EH (cell line): ENCODE measurements at regions not wholly inside any gene's neighbourhood (a gene's known extent, or its start where the extent isn't known, plus 50 kb on each side); places are given as distances from the start of the nearest gene placed in this dataset.
A peak's percentile ranks its signal among the peaks of the same experiment; 100 is the strongest.

Experiments
- DNase-seq: peaks from one replicate; pipeline ENCODE4 v3.0.0-alpha.2; 2015; ENCODE audit warnings: low read depth

DNA sequence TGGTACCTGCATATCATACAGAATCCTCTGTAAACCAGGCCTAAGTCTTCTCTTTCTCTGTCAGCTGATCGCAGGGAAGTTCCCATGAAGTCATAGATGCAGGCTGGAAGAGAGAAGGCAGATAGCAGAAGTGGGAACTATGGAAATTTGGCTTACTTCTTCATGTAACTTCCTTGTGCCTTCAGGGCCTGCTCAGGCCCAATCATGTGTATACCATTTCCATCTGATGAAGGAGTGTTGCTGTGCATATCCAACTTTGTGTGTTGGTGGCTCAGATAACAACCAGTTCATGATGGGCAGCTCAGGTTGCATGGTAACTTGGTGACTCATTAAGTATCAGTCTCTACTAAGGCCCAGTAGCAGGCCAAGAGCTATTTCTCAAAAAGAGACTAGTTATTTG lies 53.1 kb upstream of the CEP295 start:
- no peak for DNase-seq

DNA sequence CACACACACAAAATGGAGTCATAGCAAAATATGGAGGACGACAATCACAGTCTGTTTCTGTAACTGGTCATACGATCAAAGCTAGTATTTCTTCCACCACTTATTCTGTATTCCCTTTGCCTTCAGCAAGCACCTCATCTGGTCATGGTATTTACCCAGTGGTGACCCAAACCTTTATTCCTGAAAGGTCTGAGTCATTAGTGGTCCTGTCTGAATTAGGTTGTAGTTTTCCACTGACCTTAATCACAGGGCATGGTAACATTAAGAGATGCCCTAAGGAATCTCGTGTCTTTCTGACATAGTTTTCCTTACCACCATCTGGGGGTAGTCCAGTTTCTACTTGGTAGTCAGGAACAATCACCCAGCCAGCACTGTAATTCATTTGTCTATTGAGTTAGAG lies 54.8 kb upstream of the CEP295 start:
- DNase-seq = no peak

DNA sequence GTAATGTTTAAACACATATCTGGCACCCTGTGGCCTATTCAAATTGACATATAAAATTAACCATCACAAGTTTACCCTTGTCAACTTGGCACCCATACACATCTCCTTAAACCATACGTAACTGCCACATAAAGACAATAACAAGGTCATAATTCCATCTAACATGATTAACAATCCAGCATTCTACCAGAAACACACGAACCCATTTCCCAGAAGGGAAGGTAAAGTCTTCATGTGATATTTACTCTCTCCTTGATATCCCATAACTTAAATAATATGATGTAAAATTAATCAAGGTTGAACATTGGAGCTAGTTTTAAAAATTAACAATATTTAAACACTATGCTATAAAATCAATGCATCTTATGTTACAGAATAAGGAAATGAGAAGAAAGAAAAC lies 55.2 kb upstream of the CEP295 start:
- DNase-seq = no peak

DNA sequence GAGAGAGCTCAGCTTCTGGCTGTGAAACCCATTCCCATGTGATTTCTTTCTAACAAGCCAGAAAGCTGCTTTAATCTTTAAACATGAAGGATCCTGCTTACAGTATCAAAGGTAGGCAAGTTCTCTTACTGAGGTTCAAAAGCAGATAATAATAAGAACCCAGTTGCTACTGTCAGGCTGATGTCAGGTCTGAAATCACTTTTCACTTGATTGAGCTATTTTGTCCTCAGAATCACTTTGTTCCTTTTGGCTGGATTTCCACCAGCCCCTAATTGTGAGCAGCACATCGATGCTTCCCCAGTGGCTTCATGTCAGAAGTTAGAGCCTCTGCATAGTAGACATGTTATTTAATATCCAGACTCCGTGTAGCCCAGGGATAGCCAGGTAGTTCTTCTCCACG lies 55.8 kb upstream of the CEP295 start:
- DNase-seq = no peak

DNA sequence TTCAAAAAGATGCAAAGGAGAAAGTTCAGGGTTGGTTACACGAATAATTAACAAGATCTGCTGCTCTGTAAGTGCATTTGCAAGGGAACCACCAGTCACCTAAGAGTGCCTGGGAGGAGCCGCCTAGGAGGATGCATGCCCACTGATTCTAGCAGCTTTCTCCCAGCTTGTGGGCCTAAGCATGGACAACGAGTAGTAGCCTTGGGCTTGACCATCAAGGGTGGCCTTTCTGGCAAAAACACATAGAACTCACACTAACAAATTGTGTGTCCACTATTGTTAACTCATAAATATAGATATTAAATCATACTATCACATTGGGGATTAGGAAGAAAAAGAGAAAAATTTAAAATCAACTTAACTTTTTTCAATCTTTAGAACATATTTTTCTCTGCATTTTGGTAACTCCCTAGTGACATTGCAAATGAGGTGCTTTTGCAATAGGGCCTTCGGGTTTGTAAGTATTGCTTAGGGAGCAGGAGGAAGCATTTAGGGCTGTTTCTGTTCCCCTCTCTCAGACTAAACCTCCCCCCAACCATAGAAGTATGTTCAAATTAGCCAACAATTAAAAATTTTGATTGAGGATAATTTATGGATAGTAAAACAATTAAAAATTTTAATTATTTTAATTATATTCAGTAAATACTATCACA lies 57.3 kb upstream of the CEP295 start:
- no peak for DNase-seq

DNA sequence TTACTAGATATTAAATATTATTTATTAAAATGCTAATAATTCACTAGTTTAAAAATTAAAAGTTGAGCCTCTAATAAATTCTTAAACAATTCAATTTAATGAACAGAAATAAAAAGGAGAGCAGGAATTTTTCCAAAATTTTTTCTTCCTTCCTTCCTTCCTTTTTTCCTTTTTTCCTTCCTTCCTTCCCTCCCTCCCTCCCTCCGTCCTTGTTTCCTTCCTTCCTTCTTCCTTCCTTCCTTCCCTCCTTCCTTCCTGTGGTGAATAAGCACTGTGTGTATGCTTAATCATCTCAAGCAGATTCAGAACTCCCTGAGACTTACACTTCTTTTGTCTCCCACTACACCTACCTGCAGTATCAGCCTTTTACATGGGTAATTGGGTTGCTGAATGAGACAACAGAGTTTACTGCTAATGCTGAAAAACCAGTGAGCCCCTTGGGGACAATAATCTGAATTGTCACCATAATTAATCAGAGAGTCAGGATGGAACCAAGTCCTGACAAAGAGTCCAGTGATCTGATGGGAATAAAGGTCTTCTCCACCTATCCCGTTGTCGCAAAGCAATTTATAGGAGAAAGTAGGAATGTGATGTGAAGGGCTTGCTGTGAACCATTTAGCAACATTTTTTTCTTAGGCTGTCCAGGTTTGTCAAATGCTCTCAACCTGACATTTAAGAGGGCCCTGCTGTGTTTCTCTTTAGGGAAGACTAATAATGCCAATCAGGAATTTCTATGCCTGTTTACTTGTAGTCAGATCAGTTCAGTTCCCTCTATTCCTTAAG lies 58.1 kb upstream of the CEP295 start:
- DNase-seq = no peak

DNA sequence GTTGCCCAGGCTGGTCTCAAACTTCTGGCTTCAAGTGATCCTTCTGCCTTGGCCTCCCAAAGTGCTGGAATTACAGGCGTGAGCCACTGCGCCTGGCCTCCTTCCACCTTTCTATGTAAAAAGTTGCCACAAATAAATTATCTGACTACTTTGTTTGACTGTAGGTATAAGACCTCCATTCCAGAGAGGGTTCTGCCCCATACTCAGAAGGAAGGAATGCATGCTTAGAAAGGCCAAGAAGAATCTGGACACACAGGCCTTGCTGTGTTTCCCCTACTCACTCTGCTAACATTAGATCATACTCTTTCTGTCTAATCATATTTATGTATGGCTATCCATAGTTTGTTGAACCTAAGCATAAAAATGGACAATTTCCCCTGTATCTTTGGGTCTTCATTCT lies 53.0 kb upstream of the SMCO4 start:
- peak; percentile 18 for DNase-seq
